Fibroblast of lung (primary cell): ENCODE measurements at regions not wholly inside any gene's neighbourhood (a gene's known extent, or its start where the extent isn't known, plus 50 kb on each side); places are given as distances from the start of the nearest gene placed in this dataset.

ENCODE experiments used
- DNase-seq, 2 donors: peaks; one replicate each; pipeline versions ENCODE4 v3.0.0 to v3.0.0-alpha.2; 2010; ENCODE audit warnings: low read depth in 2 of 2
- H2AFZ ChIP-seq: 2 replicates; pipeline ENCODE4 v1.5.1; 2012; ENCODE audit warnings: low read length, control low read depth, inconsistent platforms
- H3K27ac ChIP-seq: 2 replicates; pipeline ENCODE4 v1.5.1; 2011; ENCODE audit warnings: low read length, control low read depth; ENCODE audit not compliant: insufficient read depth
- H3K27me3 ChIP-seq: 2 replicates; pipeline ENCODE4 v1.5.1; 2011; ENCODE audit warnings: mild to moderate bottlenecking, low read length; ENCODE audit not compliant: control insufficient read depth, insufficient read depth
- H3K36me3 ChIP-seq: 2 replicates; pipeline ENCODE4 v1.5.1; 2011; ENCODE audit warnings: low read length; ENCODE audit not compliant: control insufficient read depth, insufficient read depth
- H3K4me1 ChIP-seq: 2 replicates; pipeline ENCODE4 v1.5.1; 2011; ENCODE audit warnings: low read length; ENCODE audit not compliant: control insufficient read depth, insufficient read depth; ENCODE audit errors: extremely low read depth
- H3K4me2 ChIP-seq: 2 replicates; pipeline ENCODE4 v1.5.1; 2011; ENCODE audit warnings: low read length, control low read depth; ENCODE audit not compliant: insufficient read depth; ENCODE audit errors: extremely low read depth
- H3K4me3 ChIP-seq, 4 experiments: fragments of 200-600 bp in 1 of 4; sonication (generic) in 1 of 4; replicated peaks in 1 of 4; 2 replicates each; pipeline ENCODE4 v1.5.1; 2011 to 2016; ENCODE audit warnings: low read length in 4 of 4, low read depth in 3 of 4, mild to moderate bottlenecking in 3 of 4, control low read depth in 2 of 4, inconsistent platforms in 1 of 4, mixed read lengths in 1 of 4; ENCODE audit not compliant: insufficient read depth in 1 of 4; ENCODE audit errors: control extremely low read depth in 1 of 4
- H3K79me2 ChIP-seq: 2 replicates; pipeline ENCODE4 v1.5.1; 2012; ENCODE audit warnings: mild to moderate bottlenecking, low read length, inconsistent platforms; ENCODE audit not compliant: control insufficient read depth, insufficient read depth
- H3K9ac ChIP-seq: 2 replicates; pipeline ENCODE4 v1.5.1; 2011; ENCODE audit warnings: mild to moderate bottlenecking, low read length, control low read depth; ENCODE audit not compliant: insufficient read depth
- H3K9me3 ChIP-seq: 2 replicates; pipeline ENCODE4 v1.5.1; 2012; ENCODE audit warnings: low read depth, low read length; ENCODE audit not compliant: control insufficient read depth, insufficient read depth
- H4K20me1 ChIP-seq: 2 replicates; pipeline ENCODE4 v1.5.1; 2011; ENCODE audit warnings: low read length; ENCODE audit not compliant: control insufficient read depth, insufficient read depth; ENCODE audit errors: extremely low read depth
- CTCF ChIP-seq, 2 donors: IDR thresholded peaks in 1 of 2; conservative IDR thresholded peaks in 1 of 2; 1 replicate in 1 of 2; 2 replicates in 1 of 2; pipeline ENCODE4 v1.5.1; 2011 to 2012; ENCODE audit warnings: low read length in 2 of 2, control low read depth in 1 of 2, inconsistent platforms in 1 of 2, low read depth in 1 of 2, mild to moderate bottlenecking in 1 of 2
- EZH2 ChIP-seq: IDR thresholded peaks from 2 replicates; pipeline ENCODE4 v1.5.1; 2012; ENCODE audit warnings: low read length, control low read depth, mild to moderate bottlenecking; ENCODE audit errors: missing control alignments

- no peak overlapping the region for H2AFZ ChIP-seq
- H3K36me3 ChIP-seq: no peaks in the 10 kb centered on the region
- H4K20me1 ChIP-seq: no peaks in the 10 kb centered on the region
- H3K4me2 ChIP-seq: no peak overlapping the region
- no peaks in the 10 kb centered on the region for H3K27me3 ChIP-seq
- no peaks in the 10 kb centered on the region for H3K79me2 ChIP-seq
- no peak overlapping the region for H3K9ac ChIP-seq
- TF ChIP-seq EZH2 (no peak), CTCF (conservative IDR thresholded peaks at IDR 0.05 in 1 of 2, IDR thresholded peaks at IDR 0.05 in 1 of 2; ENCODE audit: low read depth in 1 of 2, low read length in 2 of 2) (no peak)
- no peak overlapping the region for H3K4me3 ChIP-seq
- H3K9me3 ChIP-seq: no peaks in the 10 kb centered on the region
- H3K27ac ChIP-seq: no peak overlapping the region
- no peaks in the 10 kb centered on the region for H3K4me1 ChIP-seq
- no peak for DNase-seq
Observed at GRCh38 chr9:88871669-88872068, 119.6 kb upstream of the S1PR3 start.

- Histone ChIP-seq H3K27me3 (no peaks in the 10 kb centered on the region), H4K20me1 (no peaks in the 10 kb centered on the region), H3K27ac (no peak overlapping the region), H3K4me2 (no peak overlapping the region), H3K4me3 (no peak overlapping the region), H3K9ac (no peak overlapping the region), H3K36me3 (no peaks in the 10 kb centered on the region), H3K79me2 (no peaks in the 10 kb centered on the region), H2AFZ (no peak overlapping the region), H3K4me1 (no peaks in the 10 kb centered on the region), H3K9me3 (no peaks in the 10 kb centered on the region)
- TF ChIP-seq EZH2 (no peak), CTCF (conservative IDR thresholded peaks at IDR 0.05 in 1 of 2, IDR thresholded peaks at IDR 0.05 in 1 of 2; ENCODE audit: low read depth in 1 of 2, low read length in 2 of 2) (no peak)
- no peak for DNase-seq
Observed at GRCh38 chr9:88872192-88872946, 118.9 kb upstream of the S1PR3 start.

- H3K9me3 ChIP-seq: no peaks in the 10 kb centered on the region
- TF ChIP-seq EZH2 (no peak), CTCF (conservative IDR thresholded peaks at IDR 0.05 in 1 of 2, IDR thresholded peaks at IDR 0.05 in 1 of 2; ENCODE audit: low read depth in 1 of 2, low read length in 2 of 2) (no peak)
- H3K4me3 ChIP-seq: no peak overlapping the region
- H3K79me2 ChIP-seq: no peaks in the 10 kb centered on the region
- no peaks in the 10 kb centered on the region for H3K36me3 ChIP-seq
- H3K4me1 ChIP-seq: no peaks in the 10 kb centered on the region
- no peak overlapping the region for H2AFZ ChIP-seq
- no peak overlapping the region for H3K4me2 ChIP-seq
- no peaks in the 10 kb centered on the region for H3K27me3 ChIP-seq
- H3K27ac ChIP-seq: no peak overlapping the region
- DNase-seq: no peak
- no peak overlapping the region for H3K9ac ChIP-seq
- no peaks in the 10 kb centered on the region for H4K20me1 ChIP-seq
Observed at GRCh38 chr9:88873635-88874034, 117.6 kb upstream of the S1PR3 start.
